ENCODE measurements at regions not wholly inside any gene's neighbourhood (a gene's known extent, or its start where the extent isn't known, plus 50 kb on each side); places are given as distances from the start of the nearest gene placed in this dataset.

- TF ChIP-seq CTCF (IDR thresholded peaks at IDR 0.05) (no peak), POLR2A (IDR thresholded peaks at IDR 0.05) (no peak)
Observed at GRCh38 chr14:65853407-65853955, 441.0 kb downstream of the FUT8 start.

Measured in Peyer's patch (tissue), 4 donors.